CD4-positive, alpha-beta memory T cell (primary cell): ENCODE measurements at regions not wholly inside any gene's neighbourhood (a gene's known extent, or its start where the extent isn't known, plus 50 kb on each side); places are given as distances from the start of the nearest gene placed in this dataset.

ENCODE experiments used
- CTCF ChIA-PET: fragments of 350-600 bp; sonication (Branson Sonifier 250); formaldehyde crosslinking; loops from one replicate; lab custom pipeline; 2021; ENCODE audit warnings: inconsistent platforms; ENCODE audit not compliant: partially characterized antibody; lab: Charles Lee
- POLR2A ChIA-PET: fragments of 350-600 bp; sonication (Branson Sonifier 250); formaldehyde crosslinking; loops from one replicate; lab custom pipeline; 2021; ENCODE audit not compliant: partially characterized antibody; lab: Charles Lee
- DNase-seq, 5 donors: peaks; one replicate each; pipeline versions ENCODE4 v3.0.0 to v3.0.0-alpha.2; 2020 to 2022; ENCODE audit warnings: mixed read lengths in 1 of 5
- H3K27ac ChIP-seq: one replicate; pipeline ENCODE4 v1.7.0; 2013; ENCODE audit warnings: low read depth, low read length
- H3K27me3 ChIP-seq: 2 replicates; pipeline ENCODE4 v1.7.0; 2013; ENCODE audit warnings: mild to moderate bottlenecking, low read length, moderate library complexity; ENCODE audit not compliant: insufficient read depth
- H3K36me3 ChIP-seq: 2 replicates; pipeline ENCODE4 v1.7.0; 2013; ENCODE audit warnings: mild to moderate bottlenecking, low read length, moderate library complexity; ENCODE audit not compliant: insufficient read depth
- H3K4me1 ChIP-seq: 2 replicates; pipeline ENCODE4 v1.7.0; 2013; ENCODE audit warnings: mild to moderate bottlenecking, low read length, moderate library complexity; ENCODE audit not compliant: insufficient read depth
- H3K4me3 ChIP-seq, 2 donors: one replicate each; pipeline ENCODE4 v1.7.0; 2013; ENCODE audit warnings: low read length in 2 of 2, mild to moderate bottlenecking in 1 of 2
- H3K9me3 ChIP-seq, 2 donors: one replicate each; pipeline ENCODE4 v1.7.0; 2013; ENCODE audit warnings: low read length in 2 of 2, control low read depth in 1 of 2; ENCODE audit not compliant: control insufficient read depth in 1 of 2
- H3K27ac Mint-ChIP-seq, 7 donors: one replicate each; pipeline ENCODE4 v1.8.0; 2020 to 2021; ENCODE audit warnings: mixed read lengths in 7 of 7, mild to moderate bottlenecking in 6 of 7, inconsistent platforms in 3 of 7, moderate library complexity in 3 of 7
- H3K27me3 Mint-ChIP-seq, 2 donors: one replicate each; pipeline ENCODE4 v1.8.0; 2020 to 2021; ENCODE audit warnings: mixed read lengths in 2 of 2
- H3K36me3 Mint-ChIP-seq, 2 donors: one replicate each; pipeline ENCODE4 v1.8.0; 2020 to 2021; ENCODE audit warnings: mixed read lengths in 2 of 2, inconsistent platforms in 1 of 2, mild to moderate bottlenecking in 1 of 2
- H3K4me1 Mint-ChIP-seq, 4 donors: one replicate each; pipeline ENCODE4 v1.8.0; 2020 to 2021; ENCODE audit warnings: mixed read lengths in 4 of 4, mild to moderate bottlenecking in 1 of 4
- H3K4me3 Mint-ChIP-seq, 8 donors: one replicate each; pipeline ENCODE4 v1.8.0; 2020 to 2021; ENCODE audit warnings: mixed read lengths in 8 of 8, mild to moderate bottlenecking in 7 of 8, moderate library complexity in 6 of 8, inconsistent platforms in 3 of 8
- H3K9me3 Mint-ChIP-seq, 8 donors: one replicate each; pipeline ENCODE4 v1.8.0; 2020 to 2021; ENCODE audit warnings: mixed read lengths in 8 of 8, mild to moderate bottlenecking in 5 of 8, inconsistent platforms in 3 of 8, moderate library complexity in 1 of 8
- intact Hi-C: fragments of 100-400 bp; cut with micrococcal nuclease; formaldehyde crosslinking; loops from one replicate; pipeline ENCODE4 v1.15.1; 2023

- Histone ChIP-seq H3K4me1 (no peaks in the 10 kb centered on the region), H3K27ac (no peak overlapping the region), H3K36me3 (no peaks in the 10 kb centered on the region), H3K9me3 (no peaks in the 10 kb centered on the region), H3K27me3 (peaks cover 7% of the 10 kb centered on the region), H3K4me3 (no peak overlapping the region)
- peaks cover 0 to 2% (median 0%) of the 10 kb centered on the region in 8 donors for H3K9me3 Mint-ChIP-seq
- H3K4me3 Mint-ChIP-seq: no peak overlapping the region
- no peaks in the 10 kb centered on the region for H3K36me3 Mint-ChIP-seq
- peaks cover 31 to 50% of the 10 kb centered on the region in 2 donors for H3K27me3 Mint-ChIP-seq
- ChIA-PET CTCF (interaction anchor here (0.6 kb wide), 1 partner anchor 1950 kb away, joined by 3 read pairs; no protein-coding TSS in a partner anchor), POLR2A (no interaction called here)
- intact Hi-C loops: no loop called here
- DNase-seq: no peak
- H3K4me1 Mint-ChIP-seq: no peaks in the 10 kb centered on the region
- H3K27ac Mint-ChIP-seq: no peak overlapping the region
Measured at GRCh38 chr1:90826024-90826423, 108.9 kb upstream of the BARHL2 start.

- POLR2A ChIA-PET: no interaction called here
- Mint-ChIP-seq H3K9me3 (no peaks in the 10 kb centered on the region), H3K36me3 (no peaks in the 10 kb centered on the region), H3K27ac (no peak overlapping the region), H3K4me1 (no peaks in the 10 kb centered on the region), H3K4me3 (no peak overlapping the region), H3K27me3 (peaks cover 24 to 41% of the 10 kb centered on the region in 2 donors)
- Histone ChIP-seq H3K27ac (no peak overlapping the region), H3K36me3 (no peaks in the 10 kb centered on the region), H3K4me1 (no peaks in the 10 kb centered on the region), H3K4me3 (no peak overlapping the region), H3K27me3 (no peaks in the 10 kb centered on the region), H3K9me3 (no peaks in the 10 kb centered on the region)
- intact Hi-C loops: no loop called here
- DNase-seq: no peak
- CTCF ChIA-PET: no interaction called here
Measured at GRCh38 chr1:90824551-90824950, 107.4 kb upstream of the BARHL2 start.

- H3K27me3 Mint-ChIP-seq: peaks cover 21 to 34% of the 10 kb centered on the region in 2 donors
- H3K4me3 Mint-ChIP-seq: no peak overlapping the region
Measured at GRCh38 chr1:90823686-90824085, 106.6 kb upstream of the BARHL2 start.

DNA sequence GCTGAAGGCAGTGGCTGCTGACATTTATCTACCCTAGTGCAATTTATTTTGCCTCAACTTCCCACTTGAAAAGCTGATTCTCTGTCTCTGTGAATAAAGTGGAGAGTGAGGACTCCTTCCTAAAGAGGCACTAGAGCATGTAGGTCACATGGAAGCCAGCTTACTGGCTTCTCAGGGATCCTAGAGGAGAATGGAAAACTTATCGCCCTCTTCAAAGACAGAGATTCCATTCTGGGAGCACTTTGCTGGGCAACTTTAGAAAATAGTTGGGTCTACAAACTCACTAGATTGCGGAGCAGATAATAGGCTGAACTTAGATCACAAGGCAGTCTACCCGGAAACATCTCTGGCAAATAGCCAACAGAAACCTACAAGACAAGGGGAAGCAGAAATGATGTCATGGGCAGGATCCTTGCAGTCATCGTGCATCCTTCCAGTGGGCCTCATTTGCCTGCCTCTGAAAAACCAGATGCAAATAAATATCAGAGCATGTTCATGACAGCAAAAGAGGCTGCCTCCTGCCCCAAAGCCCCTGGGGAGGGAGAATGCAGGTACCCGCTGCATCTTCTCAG, 104.8 kb upstream of the BARHL2 start:
- Mint-ChIP-seq H3K36me3 (no peaks in the 10 kb centered on the region), H3K27ac (no peak overlapping the region), H3K4me3 (no peak overlapping the region), H3K4me1 (no peaks in the 10 kb centered on the region), H3K27me3 (peaks cover 17 to 29% of the 10 kb centered on the region in 2 donors), H3K9me3 (peaks cover 0 to 3% (median under 1%) of the 10 kb centered on the region in 8 donors)
- DNase-seq: no peak
- Histone ChIP-seq H3K4me3 (no peak overlapping the region), H3K4me1 (no peaks in the 10 kb centered on the region), H3K27ac (no peak overlapping the region), H3K27me3 (no peaks in the 10 kb centered on the region), H3K9me3 (no peaks in the 10 kb centered on the region), H3K36me3 (no peaks in the 10 kb centered on the region)
- POLR2A ChIA-PET: no interaction called here
- intact Hi-C loops: no loop called here
- CTCF ChIA-PET: no interaction called here

More at GRCh38 chr1:90823686-90824085, 106.6 kb upstream of the BARHL2 start:
- ChIA-PET CTCF (no interaction called here), POLR2A (no interaction called here)
- H3K27me3 ChIP-seq: no peaks in the 10 kb centered on the region
- intact Hi-C loops: no loop called here
- Mint-ChIP-seq H3K9me3 (no peaks in the 10 kb centered on the region), H3K36me3 (no peaks in the 10 kb centered on the region), H3K4me1 (no peaks in the 10 kb centered on the region), H3K27ac (no peak overlapping the region)
- H3K36me3 ChIP-seq: no peaks in the 10 kb centered on the region
- H3K9me3 ChIP-seq: no peaks in the 10 kb centered on the region
- no peaks in the 10 kb centered on the region for H3K4me1 ChIP-seq
- no peak for DNase-seq
- H3K27ac ChIP-seq: no peak overlapping the region
- H3K4me3 ChIP-seq: no peak overlapping the region

DNA sequence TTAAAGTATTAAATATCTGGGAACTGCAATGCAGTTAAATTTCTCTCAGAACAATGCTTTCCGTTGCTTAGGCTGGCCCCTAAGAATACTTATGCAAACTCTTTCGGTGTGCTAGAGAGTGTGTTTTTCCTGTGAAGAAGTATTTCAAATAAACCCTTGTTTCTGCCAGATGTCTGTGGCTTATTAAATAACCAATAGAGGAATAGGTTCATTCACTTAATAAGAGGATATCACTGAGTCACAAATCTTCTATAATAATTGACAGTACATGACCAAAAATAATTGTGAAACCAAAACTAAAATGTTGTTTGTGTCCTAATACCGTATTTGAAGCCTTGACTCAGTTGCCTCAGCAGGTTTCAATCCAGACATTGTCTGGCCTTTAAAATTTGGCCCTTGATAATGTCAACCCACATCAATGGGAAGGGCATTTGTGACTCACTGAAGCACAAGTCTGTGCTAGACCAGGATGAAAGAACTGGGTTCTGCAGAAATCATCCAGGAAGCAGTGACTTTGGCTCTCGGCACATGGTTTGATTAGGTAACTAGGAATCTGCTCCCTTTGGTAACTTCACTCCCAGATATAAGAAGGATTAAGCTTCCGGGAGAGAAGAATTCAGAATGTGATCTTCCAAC, 104.2 kb upstream of the BARHL2 start:
- no peaks in the 10 kb centered on the region for H3K4me1 Mint-ChIP-seq
- ChIA-PET POLR2A (no interaction called here), CTCF (no interaction called here)
- H3K27me3 Mint-ChIP-seq: peaks cover 17 to 23% of the 10 kb centered on the region in 2 donors
- no peaks in the 10 kb centered on the region for H3K27me3 ChIP-seq
- H3K9me3 Mint-ChIP-seq: peaks cover 0 to 5% (median 1%) of the 10 kb centered on the region in 8 donors
- no peaks in the 10 kb centered on the region for H3K9me3 ChIP-seq
- no peak overlapping the region for H3K4me3 ChIP-seq
- H3K27ac Mint-ChIP-seq: no peak overlapping the region
- DNase-seq: no peak
- H3K4me1 ChIP-seq: no peaks in the 10 kb centered on the region
- no peak overlapping the region for H3K27ac ChIP-seq
- no peak overlapping the region for H3K4me3 Mint-ChIP-seq
- H3K36me3 Mint-ChIP-seq: no peaks in the 10 kb centered on the region
- intact Hi-C loops: no loop called here
- no peaks in the 10 kb centered on the region for H3K36me3 ChIP-seq

- intact Hi-C loops: no loop called here
- H3K27me3 Mint-ChIP-seq: peaks cover 17 to 22% of the 10 kb centered on the region in 2 donors
- no peaks in the 10 kb centered on the region for H3K4me1 ChIP-seq
- POLR2A ChIA-PET: no interaction called here
- peaks cover 0 to 5% (median 1%) of the 10 kb centered on the region in 8 donors for H3K9me3 Mint-ChIP-seq
- no peak for DNase-seq
- CTCF ChIA-PET: no interaction called here
- no peak overlapping the region for H3K4me3 ChIP-seq
- H3K27ac ChIP-seq: no peak overlapping the region
- no peak overlapping the region for H3K27ac Mint-ChIP-seq
- H3K4me3 Mint-ChIP-seq: no peak overlapping the region
- no peaks in the 10 kb centered on the region for H3K36me3 Mint-ChIP-seq
- H3K9me3 ChIP-seq: no peaks in the 10 kb centered on the region
- H3K27me3 ChIP-seq: no peaks in the 10 kb centered on the region
- H3K36me3 ChIP-seq: no peaks in the 10 kb centered on the region
- H3K4me1 Mint-ChIP-seq: no peaks in the 10 kb centered on the region
Measured at GRCh38 chr1:90820745-90821144, 103.6 kb upstream of the BARHL2 start.

DNA sequence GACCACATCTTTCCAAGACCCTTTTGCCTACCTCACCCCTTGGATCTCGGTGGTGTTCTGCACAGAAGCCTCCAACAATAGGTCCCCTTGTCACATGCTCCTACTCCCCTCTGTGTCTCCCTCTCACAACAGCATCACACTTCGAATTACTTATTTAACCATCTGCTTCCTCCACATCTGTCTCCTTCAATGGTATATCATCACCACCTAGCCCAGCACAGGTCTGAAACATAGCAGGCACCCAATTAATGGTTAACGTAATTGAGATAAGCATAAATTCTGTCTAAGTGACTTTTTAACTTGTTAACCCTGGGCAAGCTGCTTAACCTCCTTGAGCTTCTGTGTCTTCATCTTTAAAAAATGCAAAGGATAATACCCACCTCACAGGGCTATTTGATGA, 100.3 kb upstream of the BARHL2 start:
- no peaks in the 10 kb centered on the region for H3K36me3 ChIP-seq
- H3K4me1 ChIP-seq: no peaks in the 10 kb centered on the region
- CTCF ChIA-PET: no interaction called here
- Mint-ChIP-seq H3K4me3 (no peak overlapping the region), H3K27me3 (peaks cover 10 to 15% of the 10 kb centered on the region in 2 donors), H3K27ac (no peak overlapping the region), H3K9me3 (peaks cover 0 to 5% (median 1%) of the 10 kb centered on the region in 8 donors), H3K4me1 (no peaks in the 10 kb centered on the region), H3K36me3 (no peaks in the 10 kb centered on the region)
- no peak overlapping the region for H3K4me3 ChIP-seq
- intact Hi-C loops: no loop called here
- H3K27me3 ChIP-seq: no peaks in the 10 kb centered on the region
- no peak overlapping the region for H3K27ac ChIP-seq
- POLR2A ChIA-PET: no interaction called here
- H3K9me3 ChIP-seq: no peaks in the 10 kb centered on the region
- no peak for DNase-seq
